Spleen (tissue), 11 donors: ENCODE measurements at regions not wholly inside any gene's neighbourhood (a gene's known extent, or its start where the extent isn't known, plus 50 kb on each side); places are given as distances from the start of the nearest gene placed in this dataset.

Experiments
- DNase-seq: peaks from one replicate; pipeline ENCODE4 v3.0.0-alpha.2; 2020
- H3K27ac ChIP-seq, 8 donors: fragments of 200-600 bp; sonication (generic) in 7 of 8; 1 replicate in 4 of 8; 2 replicates in 4 of 8; pipeline versions ENCODE4 v1.5.0 to v1.8.0; 2016 to 2021; ENCODE audit warnings: inconsistent platforms in 4 of 8, mild to moderate bottlenecking in 4 of 8, moderate library complexity in 1 of 8
- H3K27me3 ChIP-seq, 7 donors: fragments of 200-600 bp; sonication (generic) in 6 of 7; replicated peaks in 1 of 7; 1 replicate in 4 of 7; 2 replicates in 3 of 7; pipeline versions ENCODE4 v1.5.0 to v1.8.0; 2016 to 2021; ENCODE audit warnings: inconsistent platforms in 3 of 7, mild to moderate bottlenecking in 1 of 7
- H3K36me3 ChIP-seq, 6 donors: fragments of 200-600 bp; sonication (generic) in 5 of 6; 1 replicate in 4 of 6; 2 replicates in 2 of 6; pipeline versions ENCODE4 v1.5.0 to v1.8.0; 2016 to 2021; ENCODE audit warnings: inconsistent platforms in 2 of 6
- H3K4me1 ChIP-seq, 6 donors: fragments of 200-600 bp; sonication (generic) in 5 of 6; 1 replicate in 3 of 6; 2 replicates in 3 of 6; pipeline versions ENCODE4 v1.5.0 to v1.8.0; 2016 to 2021; ENCODE audit warnings: inconsistent platforms in 3 of 6
- H3K4me3 ChIP-seq, 8 donors: fragments of 200-600 bp; sonication (generic) in 7 of 8; 1 replicate in 4 of 8; 2 replicates in 4 of 8; pipeline versions ENCODE4 v1.5.0 to v1.8.0; 2016 to 2021; ENCODE audit warnings: inconsistent platforms in 4 of 8, mild to moderate bottlenecking in 4 of 8, moderate library complexity in 2 of 8
- H3K9me3 ChIP-seq, 8 donors: fragments of 200-600 bp; sonication (generic) in 7 of 8; 1 replicate in 4 of 8; 2 replicates in 4 of 8; pipeline versions ENCODE4 v1.5.0 to v1.8.0; 2016 to 2021; ENCODE audit warnings: inconsistent platforms in 4 of 8
- POLR2A ChIP-seq, 3 donors: fragments of 450-650 bp; IDR thresholded peaks; one replicate each; pipeline ENCODE4 v1.5.1; 2017; ENCODE audit warnings: antibody characterized with exemption in 3 of 3, mild to moderate bottlenecking in 1 of 3
- POLR2AphosphoS5 ChIP-seq, 3 donors: sonication (generic); formaldehyde crosslinking; IDR thresholded peaks; one replicate each; pipeline ENCODE4 v1.5.1; 2017; ENCODE audit warnings: antibody characterized with exemption in 3 of 3
- WGBS, 5 donors: extraction: QIAGEN DNeasy Blood & Tissue Kit in 3 of 5; methylation state at CpG; one replicate each; pipeline versions ENCODE4 v1.1.5 to v1.1.7; 2013 to 2018; 5-methylcytosine and 5-hydroxymethylcytosine counted together
- intact Hi-C: fragments of 100-400 bp; cut with DNase I; formaldehyde crosslinking; loops from one replicate; pipeline ENCODE4 v1.15.0; 2023; ENCODE audit warnings: low total_unique reads
- TF ChIP-seq, protein P1 (sequence below), 11 experiments: fragments of 200-600 bp in 7 of 11; fragments of 450-650 bp in 4 of 11; sonication (generic) in 4 of 11; IDR thresholded peaks in 8 of 11; conservative IDR thresholded peaks in 3 of 11; 1 replicate in 7 of 11; 2 replicates in 4 of 11; pipeline versions ENCODE4 v1.4.0 to v1.8.0; 2016 to 2021; ENCODE audit warnings: antibody characterized with exemption in 11 of 11, inconsistent platforms in 4 of 11, mild to moderate bottlenecking in 1 of 11
- donor health status: healthy with polysubstance abuse.
- donor health status: DM: no; HTN: no; CAD: no; lungs with moderate emphysema.
- donor health status: DM: no; HTN: no; CAD: no.
- donor health status: Bipolar disorder and iron deficiency.
- donor health status: healthy.
- donor health status: DM: no; HTN: no; CAD: no.
- donor health status: DM: yes; HTN: yes; CAD: no.

DNA sequence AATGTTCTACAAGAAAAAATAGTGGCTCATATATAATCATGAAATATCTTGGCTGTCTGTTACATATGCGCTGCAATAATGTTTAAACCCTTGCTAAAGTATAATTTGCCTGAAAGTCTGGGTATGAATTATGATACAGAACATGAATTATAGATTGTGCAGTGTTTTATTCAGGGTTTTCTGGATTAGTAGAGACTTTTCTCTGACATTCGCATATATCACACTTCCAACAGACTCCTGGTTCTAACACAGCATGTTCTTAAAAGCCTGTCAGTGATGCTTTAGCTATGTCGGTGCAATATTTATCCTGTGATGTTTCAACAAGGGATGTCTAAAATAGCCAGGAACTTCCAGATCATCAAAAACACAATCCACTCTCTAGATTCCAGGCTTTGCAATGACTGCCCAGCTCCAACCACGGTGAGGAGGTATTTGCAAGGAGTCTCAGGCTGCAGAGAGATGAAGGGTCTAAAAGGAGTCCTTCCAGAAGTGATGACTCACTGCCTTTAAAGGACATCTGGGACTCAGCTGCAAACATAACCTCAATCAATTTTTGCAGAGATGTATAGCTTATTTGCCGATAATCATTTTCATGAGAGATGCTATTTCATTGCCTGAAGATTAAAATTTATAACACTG is 69.4 kb downstream of the RWDD4 start:
- no peak overlapping the region for H3K4me3 ChIP-seq
- TF ChIP-seq POLR2A (IDR thresholded peaks at IDR 0.05) (no peak), POLR2AphosphoS5 (IDR thresholded peaks at IDR 0.05) (no peak)
- TF ChIP-seq, protein P1, sequence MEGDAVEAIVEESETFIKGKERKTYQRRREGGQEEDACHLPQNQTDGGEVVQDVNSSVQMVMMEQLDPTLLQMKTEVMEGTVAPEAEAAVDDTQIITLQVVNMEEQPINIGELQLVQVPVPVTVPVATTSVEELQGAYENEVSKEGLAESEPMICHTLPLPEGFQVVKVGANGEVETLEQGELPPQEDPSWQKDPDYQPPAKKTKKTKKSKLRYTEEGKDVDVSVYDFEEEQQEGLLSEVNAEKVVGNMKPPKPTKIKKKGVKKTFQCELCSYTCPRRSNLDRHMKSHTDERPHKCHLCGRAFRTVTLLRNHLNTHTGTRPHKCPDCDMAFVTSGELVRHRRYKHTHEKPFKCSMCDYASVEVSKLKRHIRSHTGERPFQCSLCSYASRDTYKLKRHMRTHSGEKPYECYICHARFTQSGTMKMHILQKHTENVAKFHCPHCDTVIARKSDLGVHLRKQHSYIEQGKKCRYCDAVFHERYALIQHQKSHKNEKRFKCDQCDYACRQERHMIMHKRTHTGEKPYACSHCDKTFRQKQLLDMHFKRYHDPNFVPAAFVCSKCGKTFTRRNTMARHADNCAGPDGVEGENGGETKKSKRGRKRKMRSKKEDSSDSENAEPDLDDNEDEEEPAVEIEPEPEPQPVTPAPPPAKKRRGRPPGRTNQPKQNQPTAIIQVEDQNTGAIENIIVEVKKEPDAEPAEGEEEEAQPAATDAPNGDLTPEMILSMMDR (IDR thresholded peaks at IDR 0.05 in 8 of 11, conservative IDR thresholded peaks at IDR 0.05 in 3 of 11): no peak
- no peak for DNase-seq
- no peaks in the 10 kb centered on the region for H3K9me3 ChIP-seq
- no peaks in the 10 kb centered on the region for H3K4me1 ChIP-seq
- H3K27ac ChIP-seq: no peak overlapping the region
- H3K36me3 ChIP-seq: no peaks in the 10 kb centered on the region
- 84 to 94% (median 86%) methylated on average over 5 of the region's 5 CpGs for WGBS, 5 donors
- intact Hi-C loops: no loop called here
- peaks cover 0 to 4% (median 0%) of the 10 kb centered on the region in 7 donors for H3K27me3 ChIP-seq
